ENCODE measurements at regions not wholly inside any gene's neighbourhood (a gene's known extent, or its start where the extent isn't known, plus 50 kb on each side); places are given as distances from the start of the nearest gene placed in this dataset.
"Not testable (repeated sequence)": the region's sequence is repeated elsewhere in the genome, so short reads cannot be mapped to it uniquely, and the experiment has no call there.

GRCh38 chr4:134628066-134628465 is 426.5 kb upstream of the PABPC4L start:
- H3K4me3 ChIP-seq (ENCODE audit: low read depth, low read length): no peak overlapping the region
- DNase-seq (ENCODE audit: low read depth): no peak
- TF ChIP-seq CTCF (IDR thresholded peaks at IDR 0.05; ENCODE audit: control insufficient read depth, extremely low read depth, insufficient read depth): no peak

GRCh38 chr4:134627366-134627765 is 425.8 kb upstream of the PABPC4L start:
- TF ChIP-seq CTCF (IDR thresholded peaks at IDR 0.05; ENCODE audit: control insufficient read depth, extremely low read depth, insufficient read depth): no peak
- no peak overlapping the region for H3K4me3 ChIP-seq (ENCODE audit: low read depth, low read length)
- DNase-seq (ENCODE audit: low read depth): no peak

GRCh38 chr4:134624365-134624764 is 422.8 kb upstream of the PABPC4L start:
- DNase-seq (ENCODE audit: low read depth): no peak
- no peak overlapping the region for H3K4me3 ChIP-seq (ENCODE audit: low read depth, low read length)
- TF ChIP-seq CTCF (IDR thresholded peaks at IDR 0.05; ENCODE audit: control insufficient read depth, extremely low read depth, insufficient read depth): no peak

GRCh38 chr4:134622626-134623575 is 421.3 kb upstream of the PABPC4L start:
- not testable (repeated sequence) for H3K4me3 ChIP-seq (ENCODE audit: low read depth, low read length); DNase-seq (ENCODE audit: low read depth)

- no peak overlapping the region for H3K4me3 ChIP-seq (ENCODE audit: low read depth, low read length)
- TF ChIP-seq CTCF (IDR thresholded peaks at IDR 0.05; ENCODE audit: control insufficient read depth, extremely low read depth, insufficient read depth): no peak
- no peak for DNase-seq (ENCODE audit: low read depth)
Observed at GRCh38 chr4:134622199-134622598, 420.6 kb upstream of the PABPC4L start.

- H3K4me3 ChIP-seq (ENCODE audit: low read depth, low read length); DNase-seq (ENCODE audit: low read depth): not testable (repeated sequence)
Observed at GRCh38 chr4:134621715-134622114, 420.1 kb upstream of the PABPC4L start.

GRCh38 chr4:134610956-134611355 is 409.4 kb upstream of the PABPC4L start:
- no peak overlapping the region for H3K4me3 ChIP-seq (ENCODE audit: low read depth, low read length)
- no peak for DNase-seq (ENCODE audit: low read depth)
- TF ChIP-seq CTCF (IDR thresholded peaks at IDR 0.05; ENCODE audit: control insufficient read depth, extremely low read depth, insufficient read depth): no peak

GRCh38 chr4:134610172-134610571 is 408.6 kb upstream of the PABPC4L start:
- no peak for TF ChIP-seq CTCF (IDR thresholded peaks at IDR 0.05; ENCODE audit: control insufficient read depth, extremely low read depth, insufficient read depth)
- no peak overlapping the region for H3K4me3 ChIP-seq (ENCODE audit: low read depth, low read length)
- DNase-seq (ENCODE audit: low read depth): no peak

Data from LNCaP clone FGC (cell line).